ENCODE measurements at regions not wholly inside any gene's neighbourhood (a gene's known extent, or its start where the extent isn't known, plus 50 kb on each side); places are given as distances from the start of the nearest gene placed in this dataset.

DNA sequence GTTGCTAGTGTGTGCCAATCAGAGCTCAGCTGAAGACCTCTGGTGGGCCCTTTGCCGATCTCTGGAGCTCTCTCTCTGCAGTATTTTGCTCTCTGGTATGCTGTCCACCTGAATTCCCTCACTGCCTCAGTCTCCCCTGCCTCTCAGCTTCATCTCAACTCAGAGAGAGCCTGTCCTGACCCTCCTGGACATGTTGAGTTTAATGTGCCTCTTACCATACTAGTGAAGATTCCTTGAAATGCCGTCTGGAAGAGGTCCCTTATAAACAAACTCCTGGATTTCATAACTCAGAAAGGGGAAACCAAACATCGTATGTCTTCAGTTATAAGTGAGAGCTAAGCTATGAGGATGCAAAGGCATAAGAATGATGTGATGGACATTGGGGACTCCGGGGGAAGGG is 231.1 kb upstream of the ZNF217 start:
- TF ChIP-seq YY1 (IDR thresholded peaks at IDR 0.05; ENCODE audit: insufficient read depth, insufficient read length): no peak
- no peak for TF ChIP-seq ZNF274 (IDR thresholded peaks at IDR 0.05; ENCODE audit: low read depth, low read length)
